Fibroblast of peridontal ligament (primary cell): ENCODE measurements at regions not wholly inside any gene's neighbourhood (a gene's known extent, or its start where the extent isn't known, plus 50 kb on each side); places are given as distances from the start of the nearest gene placed in this dataset.
"Not testable (repeated sequence)": the region's sequence is repeated elsewhere in the genome, so short reads cannot be mapped to it uniquely, and the experiment has no call there.

Experiments used
- DNase-seq: peaks from one replicate; pipeline ENCODE4 v3.0.0-alpha.2; 2010; ENCODE audit errors: extremely low read depth

DNA sequence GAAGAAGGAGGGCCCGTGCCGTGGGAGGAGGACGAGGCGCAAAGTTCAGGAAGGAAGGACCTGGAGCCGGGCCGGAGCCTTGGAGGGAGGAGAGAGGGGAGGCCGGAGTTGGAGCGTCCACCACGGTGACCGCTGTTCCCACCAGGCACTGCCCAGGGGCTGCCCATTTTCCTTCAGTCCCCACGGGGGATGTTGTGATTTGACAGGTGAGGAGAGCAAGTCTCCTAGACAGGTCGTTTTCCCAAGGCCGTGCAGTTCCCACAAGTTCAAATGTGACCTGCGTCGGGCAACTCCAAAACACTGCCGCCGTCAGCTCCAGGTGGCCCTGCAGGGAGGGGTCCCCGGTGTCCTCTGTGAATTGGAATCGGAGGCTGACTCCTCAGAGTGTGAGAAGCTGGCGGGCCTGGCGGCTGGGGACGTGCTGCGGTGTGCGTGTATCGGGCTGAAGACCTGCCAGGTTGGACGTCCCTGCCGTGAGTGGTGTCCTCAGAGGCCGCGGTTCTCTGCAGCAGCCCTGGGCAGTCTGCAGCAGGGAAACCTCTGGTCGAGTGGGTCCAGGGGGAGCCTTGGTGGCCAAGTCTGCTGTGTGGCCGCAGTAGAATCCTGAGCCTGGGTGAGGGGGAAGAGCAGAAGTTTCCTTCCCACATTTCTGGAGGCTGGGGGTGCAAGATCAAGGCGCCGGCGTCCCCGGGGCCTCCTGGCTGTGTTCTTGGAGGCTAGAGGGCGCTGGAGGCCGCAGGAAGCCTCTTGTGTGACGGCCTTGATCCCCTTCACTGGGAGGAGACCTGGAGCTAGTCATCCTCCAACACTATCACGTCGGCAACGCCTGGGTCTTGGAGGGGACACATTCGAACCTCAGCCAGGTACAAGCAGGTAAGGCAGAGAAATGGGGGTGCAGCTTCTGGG is 115.1 kb upstream of the FRMD1 start:
- DNase-seq = no peak

DNA sequence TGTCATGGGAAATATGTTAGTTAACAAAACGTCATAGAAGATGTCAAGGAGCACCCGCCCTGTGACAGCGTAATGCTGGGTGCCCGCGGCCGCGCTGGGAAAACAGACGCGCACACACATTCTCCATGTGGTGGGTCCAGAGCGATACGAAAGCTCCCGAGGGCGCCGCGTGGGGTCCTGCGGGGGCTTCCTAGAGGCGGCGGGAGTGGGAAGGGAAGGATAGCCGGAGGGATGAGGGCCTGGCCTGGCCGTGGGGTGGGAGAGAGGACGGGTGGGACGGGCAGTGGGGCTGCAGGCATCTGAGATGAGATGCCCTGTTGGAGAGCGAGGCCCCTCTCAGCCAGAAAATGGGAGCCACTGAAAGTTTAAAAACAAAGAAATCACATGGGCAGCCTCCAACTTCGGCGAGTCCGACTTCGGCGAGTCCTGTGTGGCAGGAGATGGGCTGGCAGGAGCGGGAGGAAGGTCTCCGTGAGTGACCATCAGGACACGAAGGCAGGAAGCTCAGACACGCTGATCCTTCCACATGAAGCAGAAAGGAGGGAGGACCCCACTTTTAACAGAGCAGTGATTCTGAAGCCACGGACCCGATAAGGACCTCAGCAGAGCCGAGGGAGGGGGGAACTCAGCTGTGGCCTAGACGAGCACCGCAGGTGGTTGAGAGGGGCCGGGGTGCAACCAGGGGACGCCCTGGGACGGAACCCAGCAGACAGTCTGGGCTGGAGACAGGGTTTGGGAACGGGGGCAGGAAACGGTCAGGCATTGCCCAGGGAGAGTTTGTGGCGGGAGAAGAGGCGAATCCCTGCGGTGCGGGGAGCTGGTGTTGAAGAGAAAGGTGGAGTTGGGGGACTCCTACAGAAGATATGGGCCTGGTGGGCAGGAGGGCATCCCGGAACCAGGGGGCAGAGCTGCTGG is 114.1 kb upstream of the FRMD1 start:
- no peak for DNase-seq

DNA sequence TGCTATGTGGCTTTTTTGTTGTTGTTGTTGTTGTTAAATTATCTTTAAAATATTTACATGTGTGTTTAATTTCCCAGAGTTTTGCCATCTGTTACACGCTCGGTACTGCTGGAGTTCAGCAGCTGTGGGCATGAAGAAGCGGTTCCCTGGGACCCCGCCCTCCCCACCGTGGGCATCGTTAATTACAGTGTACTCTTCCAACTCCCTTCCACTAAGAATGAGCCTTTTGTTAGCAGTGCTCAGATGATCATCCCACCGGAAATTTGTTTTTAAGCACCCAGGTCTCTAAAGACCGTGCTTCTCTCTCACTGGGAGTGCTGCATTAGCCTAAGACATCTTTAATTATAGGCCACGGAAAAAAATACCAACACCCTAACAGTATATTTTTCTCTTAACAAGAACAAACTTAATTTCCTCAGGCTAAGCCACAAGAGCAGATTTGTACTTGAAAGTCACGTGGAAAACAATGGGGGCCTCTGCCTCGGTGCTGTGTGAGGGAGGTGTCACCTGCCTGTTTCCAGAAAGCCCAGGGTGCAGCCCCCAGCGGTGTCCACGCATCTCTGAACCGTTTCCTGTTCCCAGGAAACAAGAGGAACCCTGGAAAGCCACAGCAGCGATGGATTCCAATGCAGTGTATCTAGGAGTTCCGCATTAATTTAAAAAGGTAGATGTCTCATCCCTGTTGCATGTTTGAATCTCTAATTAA is 113.3 kb upstream of the FRMD1 start:
- DNase-seq = no peak

DNA sequence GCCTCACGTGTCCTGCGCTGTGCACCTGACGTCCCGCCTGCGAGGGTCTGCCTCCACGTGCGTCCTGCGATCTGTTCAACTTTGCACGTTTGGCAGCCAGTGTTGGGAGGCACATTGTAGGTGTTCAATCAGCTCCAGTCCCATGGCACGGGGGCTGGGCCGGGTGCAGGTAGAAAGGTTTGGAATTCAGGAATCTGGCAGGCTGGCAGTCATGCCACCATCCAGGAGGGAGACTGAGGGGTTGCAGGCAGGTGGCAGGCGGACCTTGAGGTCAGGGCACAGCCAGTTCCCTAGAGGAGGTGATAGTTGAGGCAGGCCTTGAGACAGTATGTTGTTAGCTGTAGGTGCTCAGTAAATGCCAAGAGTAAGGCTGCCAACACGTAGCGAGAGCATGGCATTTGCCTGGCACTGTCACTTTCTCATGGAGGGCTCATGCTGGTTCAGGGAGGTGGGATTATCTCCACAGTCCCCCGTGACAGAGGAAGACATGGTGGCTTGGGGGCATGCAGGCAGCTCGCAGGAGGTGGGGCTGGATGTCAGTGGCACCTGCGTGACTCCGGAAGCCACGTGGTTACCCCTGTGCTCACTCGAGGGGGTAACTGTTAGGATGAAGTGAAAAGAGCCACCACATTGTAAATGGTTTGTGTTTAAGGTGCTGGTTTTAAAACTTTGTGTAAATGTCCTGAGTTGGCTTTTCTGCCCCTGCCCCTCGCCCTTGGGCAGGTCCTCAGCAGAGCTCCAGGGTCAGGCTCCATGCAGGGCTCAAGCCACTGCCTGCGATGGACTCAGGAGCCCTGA is 111.8 kb upstream of the FRMD1 start:
- DNase-seq = no peak

DNA sequence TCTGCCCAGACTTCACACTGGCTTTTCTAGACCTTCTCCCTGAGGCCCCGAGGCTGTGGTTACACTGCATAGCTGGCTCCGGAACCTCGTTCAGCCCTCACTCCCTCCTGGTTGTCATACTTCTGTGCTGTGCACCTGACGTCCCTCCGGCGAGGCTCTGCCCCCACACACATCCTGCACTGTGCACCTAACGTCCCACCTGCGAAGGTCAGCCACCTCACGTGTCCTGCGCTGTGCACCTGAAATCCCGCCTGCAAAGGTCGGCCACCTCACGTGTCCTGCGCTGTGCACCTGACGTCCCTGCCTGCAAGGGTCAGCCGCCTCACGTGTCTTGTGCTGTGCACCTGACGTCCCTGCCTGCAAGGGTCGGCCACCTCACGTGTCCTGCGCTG is 111.0 kb upstream of the FRMD1 start:
- no peak for DNase-seq

DNA sequence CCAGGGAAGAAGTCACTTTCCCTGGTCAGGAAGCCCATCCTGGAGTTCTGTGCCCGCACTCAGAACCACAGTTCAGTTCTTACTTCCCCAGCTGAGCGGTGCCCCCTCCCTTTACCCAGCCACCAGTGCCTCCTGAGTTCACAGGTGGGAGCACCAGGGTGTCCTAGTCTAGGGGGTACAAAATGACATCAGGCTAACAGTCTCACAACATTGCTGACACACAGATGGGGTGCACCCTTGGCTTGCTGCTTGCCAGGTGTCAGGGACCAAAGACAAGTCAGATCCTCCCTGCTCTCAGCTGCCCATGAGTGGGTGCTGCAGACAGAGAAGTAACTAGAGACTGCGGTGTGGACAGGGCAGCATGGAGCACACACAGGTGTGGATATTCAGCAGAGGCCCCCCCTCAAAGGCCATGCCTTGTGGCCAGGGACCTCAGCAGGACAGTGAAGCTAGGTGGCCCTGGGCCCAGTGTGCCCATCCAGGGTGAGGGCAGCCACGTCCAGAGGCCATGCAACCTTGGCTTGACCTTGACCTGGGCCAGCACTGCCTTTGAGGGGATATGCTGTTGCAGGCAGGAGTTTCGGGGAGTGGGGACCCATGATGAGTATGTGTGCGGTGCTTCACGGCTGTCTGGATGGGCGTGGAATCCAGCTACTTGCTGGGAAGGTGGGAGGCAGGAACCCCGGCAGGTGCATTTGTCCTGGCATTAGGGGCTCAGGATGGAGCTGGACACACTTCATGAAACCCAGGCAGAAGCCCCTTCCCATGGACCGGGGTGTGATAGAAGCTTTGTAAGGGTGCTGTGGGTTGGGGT is 110.4 kb upstream of the FRMD1 start:
- no peak for DNase-seq

DNA sequence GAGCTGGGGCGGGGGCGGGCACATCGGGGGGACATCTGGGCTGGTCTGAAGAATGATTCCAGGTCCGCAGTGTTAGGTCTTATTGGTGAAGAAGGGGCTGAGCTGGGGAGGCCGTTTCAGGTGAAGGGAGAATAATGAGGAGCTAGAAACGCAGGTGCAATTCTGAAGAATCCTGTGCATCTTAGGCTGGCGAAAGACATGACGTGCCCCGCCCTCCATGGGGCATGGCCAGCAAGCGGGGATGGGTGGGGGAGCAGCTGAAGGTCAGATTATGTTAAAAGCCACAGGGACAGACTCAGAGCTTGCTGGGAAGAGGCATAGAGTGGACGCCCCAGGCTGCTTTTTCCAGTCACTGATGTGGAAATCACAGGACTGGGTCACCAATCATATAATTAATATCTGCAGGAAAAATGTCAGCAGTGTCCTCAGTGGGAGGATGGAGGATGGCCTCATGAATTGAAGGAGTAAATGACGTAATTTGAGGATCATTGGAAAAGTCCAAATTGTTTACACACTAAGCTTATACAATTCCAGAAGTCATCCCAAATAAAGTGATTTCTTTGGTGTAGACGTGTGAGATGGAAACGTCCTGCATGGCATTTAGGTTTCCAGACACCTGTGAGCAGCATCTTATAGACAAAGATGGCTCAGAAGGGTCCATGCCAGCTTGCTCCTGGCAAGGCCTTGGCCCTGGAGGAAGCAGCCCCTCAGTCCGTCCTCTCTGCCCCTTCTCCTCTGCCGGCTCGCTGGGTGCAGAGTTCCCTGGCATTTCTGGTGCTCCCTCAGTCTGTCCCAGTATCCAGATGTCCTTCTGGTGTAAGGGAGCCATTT is 109.6 kb upstream of the FRMD1 start:
- no peak for DNase-seq

DNA sequence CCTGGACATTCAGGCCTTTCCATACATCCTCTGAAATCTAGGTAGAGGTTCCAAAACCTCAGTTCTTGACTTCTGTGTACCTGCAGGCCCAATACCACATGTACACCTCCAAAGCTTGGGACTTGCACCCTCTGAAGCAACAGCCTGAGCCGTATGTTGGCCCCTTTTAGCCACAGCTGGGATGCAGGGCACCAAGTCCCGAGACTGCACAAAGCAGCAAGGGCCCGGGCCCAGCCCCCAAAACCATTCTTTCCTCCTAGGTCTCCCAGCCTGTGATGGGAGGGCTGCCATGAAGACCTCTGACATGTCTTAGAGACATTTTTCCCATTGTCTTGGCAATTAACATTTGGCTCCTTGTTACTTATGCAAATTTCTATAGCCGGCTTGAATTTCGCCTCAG is 107.4 kb upstream of the FRMD1 start:
- DNase-seq = no peak

DNA sequence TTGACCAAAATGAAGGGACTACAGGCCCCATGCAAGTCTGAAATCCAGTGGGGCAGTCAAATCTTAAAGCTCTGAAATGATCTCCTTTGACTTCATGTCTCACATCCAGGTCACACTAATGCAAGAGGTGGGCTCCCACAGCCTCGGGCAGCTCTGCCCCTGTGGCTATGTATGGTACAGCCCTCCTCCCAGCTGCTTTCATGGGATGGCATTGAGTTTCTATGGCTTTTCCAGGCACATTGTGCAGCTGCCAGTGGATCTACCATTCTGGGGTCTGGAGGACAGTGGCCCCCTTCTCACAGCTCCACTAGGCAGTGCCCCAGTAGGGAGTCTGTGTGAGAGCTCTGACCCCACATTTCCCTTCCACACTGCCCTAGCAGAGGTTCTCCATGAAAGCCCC is 107.0 kb upstream of the FRMD1 start:
- DNase-seq = not testable (repeated sequence)

DNA sequence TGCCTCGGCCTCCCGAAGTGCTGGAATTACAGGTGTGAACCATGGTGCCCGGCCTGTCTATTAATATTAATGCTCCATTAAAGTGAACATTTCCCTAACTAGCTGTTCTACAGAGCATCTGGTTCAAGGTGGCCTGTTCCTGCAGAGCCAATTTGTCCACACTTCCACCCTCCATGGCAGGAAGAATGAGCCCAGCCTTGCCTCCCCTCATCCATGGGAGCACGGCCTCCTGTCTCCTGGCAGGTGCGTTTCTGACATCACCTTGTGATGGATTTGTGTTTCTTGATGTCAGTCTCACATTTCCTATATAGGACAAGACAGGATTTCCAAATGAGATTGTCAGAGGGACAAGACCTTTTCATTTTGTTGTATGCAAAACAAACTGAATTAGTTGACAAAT is 105.7 kb upstream of the FRMD1 start:
- DNase-seq = no peak

DNA sequence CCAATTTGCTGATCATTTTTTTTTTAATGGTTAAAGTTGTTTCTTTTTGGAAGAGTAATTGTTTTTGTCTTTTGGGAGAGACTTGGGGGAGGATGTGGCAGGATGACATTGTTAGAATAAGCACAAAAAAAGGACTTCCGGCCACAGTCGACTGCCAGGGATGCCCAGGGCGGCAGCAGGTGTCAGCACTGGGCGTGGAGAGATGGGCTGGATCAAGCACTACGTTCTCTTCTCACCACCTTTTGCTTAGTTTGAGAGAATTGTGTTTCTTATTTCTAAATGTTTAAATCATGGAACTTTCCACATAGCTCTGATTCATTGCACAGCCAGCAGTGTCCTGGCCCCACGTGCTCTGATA is 104.6 kb upstream of the FRMD1 start:
- DNase-seq = no peak

DNA sequence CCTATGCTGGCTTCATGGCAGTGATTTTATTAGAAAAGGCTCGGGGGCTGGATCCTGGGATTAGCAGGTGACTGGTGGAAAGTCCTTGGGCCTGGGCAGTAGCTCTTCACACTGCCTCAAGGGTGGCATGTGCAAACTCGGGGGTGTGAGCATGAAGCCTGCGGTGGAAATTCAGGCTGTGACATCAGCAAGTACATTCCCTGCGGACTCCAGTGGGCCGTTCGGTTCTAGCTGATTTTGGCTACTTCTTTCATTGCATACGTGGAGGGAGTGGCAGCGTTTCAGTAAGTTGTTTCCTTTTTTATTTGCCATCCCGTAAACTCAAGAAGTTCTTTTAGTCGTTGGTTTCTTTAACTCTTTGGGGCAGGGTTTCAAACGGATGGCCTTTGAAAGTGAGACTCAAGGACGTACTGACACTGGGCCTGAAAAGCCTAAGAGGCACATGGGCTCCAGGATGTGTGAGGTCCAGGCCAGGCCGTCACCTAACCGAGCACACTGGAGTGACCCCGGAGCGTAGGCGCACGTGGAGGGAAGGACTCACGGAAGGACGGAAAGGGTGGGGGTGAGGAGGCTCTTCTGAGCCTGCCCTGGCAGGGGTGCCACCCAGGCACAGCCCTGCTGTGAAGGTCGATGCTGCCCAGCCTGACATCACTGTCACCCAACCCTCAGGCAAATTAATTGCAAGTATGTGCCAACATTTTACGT is 104.0 kb upstream of the FRMD1 start:
- DNase-seq = no peak

DNA sequence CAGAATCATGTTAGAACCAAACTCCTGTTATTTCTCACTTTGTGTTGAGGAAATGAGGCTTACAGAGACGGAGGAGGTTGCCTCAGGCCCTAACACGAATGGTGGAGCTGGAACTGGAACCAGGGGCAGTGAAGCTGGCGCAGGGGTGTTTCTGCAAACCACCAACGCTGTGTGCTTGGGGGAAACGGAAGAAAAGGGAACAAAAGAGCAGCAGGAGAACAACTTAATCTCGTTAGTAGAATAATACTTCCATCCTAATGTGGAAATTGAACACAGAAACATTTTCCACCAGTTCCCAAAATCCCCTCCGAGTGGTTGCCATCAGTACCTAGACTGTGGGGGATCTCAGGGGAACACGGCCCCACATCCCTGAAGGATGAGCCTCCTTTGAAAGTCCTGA is 103.4 kb upstream of the FRMD1 start:
- no peak for DNase-seq

DNA sequence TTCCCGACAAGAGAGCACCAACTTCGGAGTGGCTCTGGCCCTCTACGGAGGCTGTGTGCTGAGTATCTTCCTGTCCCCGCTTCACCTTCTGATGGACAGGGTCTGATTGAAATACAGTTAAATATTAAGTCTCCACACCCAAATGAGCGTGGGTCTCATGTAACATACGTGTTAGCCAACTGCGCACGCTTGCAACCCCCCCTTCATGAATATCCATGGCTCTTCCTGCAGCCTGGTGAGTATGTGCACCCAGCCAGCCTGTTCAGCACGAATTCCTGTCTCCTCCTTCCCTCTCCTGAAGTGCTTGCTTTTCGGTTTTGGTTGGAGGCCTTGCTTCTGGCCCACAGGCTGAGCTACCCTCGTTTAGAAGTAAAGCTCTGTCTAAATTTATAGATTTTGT is 102.9 kb upstream of the FRMD1 start:
- DNase-seq = no peak

DNA sequence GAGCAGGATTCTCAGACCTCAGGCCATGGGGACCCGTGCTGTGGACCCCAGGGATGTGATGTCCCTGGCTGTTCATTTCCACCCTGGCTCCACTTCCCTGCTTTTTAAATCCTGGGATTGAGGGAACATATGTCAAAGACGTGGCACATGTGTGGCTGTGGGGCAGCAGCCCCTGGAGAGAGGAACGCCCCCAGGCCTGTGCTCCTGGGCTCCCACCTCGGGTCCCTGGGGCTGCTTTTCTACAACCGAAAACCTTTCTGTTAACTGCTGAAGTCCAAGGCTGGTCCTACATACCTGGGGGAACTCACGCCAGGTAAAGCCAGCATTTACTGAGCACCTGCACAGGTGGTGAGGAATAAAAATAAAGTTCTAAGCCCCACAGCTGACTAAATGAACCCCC is 102.3 kb upstream of the FRMD1 start:
- no peak for DNase-seq

DNA sequence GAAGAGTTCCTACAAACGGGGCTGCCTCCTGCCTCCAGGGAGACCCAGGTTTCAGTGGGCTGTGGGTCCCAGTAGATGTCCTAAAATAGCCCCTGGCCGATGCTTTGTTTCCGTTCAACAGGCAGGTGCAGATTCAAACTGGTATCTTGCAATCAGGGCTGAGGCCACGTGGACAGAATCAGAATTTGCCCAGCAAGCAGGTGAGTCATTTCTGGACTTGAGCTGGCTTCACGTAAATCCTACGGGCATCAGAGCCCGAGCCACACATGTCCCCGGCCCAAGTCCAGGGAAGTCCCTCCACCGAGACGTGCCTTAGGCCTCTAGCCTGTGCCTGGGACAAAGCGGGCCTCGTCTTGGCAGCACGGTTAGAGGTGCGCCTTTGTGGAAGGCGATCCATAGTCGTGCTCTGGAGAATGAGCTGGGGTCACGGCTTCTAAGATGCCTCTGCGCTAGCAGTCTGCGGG is 101.6 kb upstream of the FRMD1 start:
- no peak for DNase-seq

DNA sequence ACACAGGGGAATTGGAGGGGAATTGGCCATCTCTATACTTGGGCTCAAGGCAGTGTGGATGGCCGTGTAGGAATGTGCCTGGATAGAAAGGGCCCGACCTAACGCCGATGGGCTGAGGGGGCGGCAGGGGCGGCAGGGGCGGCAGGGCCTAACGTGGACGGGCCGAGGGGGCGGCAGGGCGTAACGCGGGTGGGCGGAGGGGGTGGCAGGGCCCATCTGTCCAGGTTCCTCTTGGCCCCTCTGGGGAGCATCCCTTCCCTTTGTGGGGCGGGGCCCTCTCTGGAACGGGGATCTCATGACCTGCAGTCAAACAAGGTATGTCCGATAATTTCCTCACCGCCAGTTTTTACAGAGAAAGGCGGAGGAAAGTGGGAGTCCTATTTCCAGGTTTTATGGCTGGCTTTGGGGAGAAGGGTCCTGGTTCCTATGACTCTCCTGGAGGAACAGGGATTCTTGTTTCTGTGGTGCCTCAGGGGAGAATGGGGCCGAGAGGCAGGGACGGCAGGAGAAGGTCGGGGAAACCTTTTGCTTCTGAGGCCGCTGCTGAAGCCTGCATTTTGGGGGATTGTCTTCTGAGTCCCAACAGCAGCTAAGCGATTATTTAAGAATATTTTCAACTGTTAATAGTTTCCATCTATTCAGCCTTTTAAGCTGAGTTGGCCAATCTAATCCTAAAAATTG is 100.8 kb upstream of the FRMD1 start:
- DNase-seq = no peak

DNA sequence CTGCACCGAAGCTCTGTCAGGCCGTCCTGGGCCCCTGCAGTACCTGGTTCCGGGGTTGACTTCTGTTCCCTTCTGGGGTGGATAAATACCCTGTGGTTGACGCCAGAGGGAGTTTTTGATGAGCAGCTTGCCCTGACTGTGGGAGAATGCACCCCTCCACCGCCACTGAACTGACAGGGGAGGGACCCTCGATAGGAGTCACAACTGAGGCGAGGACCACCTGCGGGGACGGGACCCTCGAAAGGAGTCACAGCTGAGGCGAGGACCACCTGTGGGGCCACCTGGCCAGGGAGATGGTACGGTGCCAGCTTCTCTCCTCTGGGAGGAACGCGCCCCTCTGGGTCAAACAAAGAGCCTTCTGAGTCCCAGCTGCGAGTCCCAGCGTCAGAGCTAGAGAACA is 100.1 kb upstream of the FRMD1 start:
- no peak for DNase-seq
